GM18502 (cell line): ENCODE measurements at regions not wholly inside any gene's neighbourhood (a gene's known extent, or its start where the extent isn't known, plus 50 kb on each side); places are given as distances from the start of the nearest gene placed in this dataset.

ENCODE experiments used
- ATAC-seq: cut with Tn5 transposase; IDR thresholded peaks from one replicate; pipeline ENCODE4 v1.9.1; 2021; ENCODE audit warnings: mild to moderate bottlenecking; ENCODE audit not compliant: unreplicated experiment, poor library complexity

DNA sequence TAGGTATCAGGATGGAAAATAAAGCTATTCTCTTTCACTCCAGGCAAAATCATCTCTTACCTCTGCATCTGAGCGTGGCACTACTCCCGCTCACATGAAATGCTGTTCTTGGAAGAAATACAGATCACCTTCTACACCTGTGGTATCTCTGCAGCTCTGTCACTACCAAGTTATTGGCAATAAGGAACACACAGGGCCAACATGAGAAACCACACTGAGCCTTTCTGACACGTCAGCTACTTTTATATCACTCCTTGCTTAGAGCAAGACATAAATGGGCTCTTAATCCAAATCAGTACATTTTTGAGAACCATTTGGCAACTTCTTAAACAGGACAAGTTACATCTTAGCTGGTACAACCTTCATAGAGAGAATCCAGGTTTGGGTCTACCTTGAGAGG lies 101.8 kb upstream of the GUCY1A1 start:
- ATAC-seq = no peak

DNA sequence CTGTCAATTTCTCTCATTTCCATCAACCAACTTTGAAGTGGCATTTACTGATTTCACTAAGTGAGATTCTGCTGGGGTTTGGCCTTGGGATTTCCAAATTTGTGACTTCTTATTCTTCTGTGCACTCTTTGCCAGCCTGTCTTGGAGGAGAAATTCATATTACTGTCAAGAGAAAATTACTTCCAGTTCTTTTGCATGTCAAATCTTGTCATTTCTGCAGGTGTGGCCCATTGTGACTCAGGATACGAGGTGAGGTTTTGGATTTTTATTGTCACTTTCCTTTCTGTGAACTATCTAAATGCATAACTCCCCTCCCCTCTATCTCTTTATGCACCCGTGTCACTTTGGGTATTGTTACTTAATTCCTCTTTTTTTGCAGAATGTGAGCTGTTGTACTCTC lies 102.6 kb upstream of the GUCY1A1 start:
- no peak for ATAC-seq

DNA sequence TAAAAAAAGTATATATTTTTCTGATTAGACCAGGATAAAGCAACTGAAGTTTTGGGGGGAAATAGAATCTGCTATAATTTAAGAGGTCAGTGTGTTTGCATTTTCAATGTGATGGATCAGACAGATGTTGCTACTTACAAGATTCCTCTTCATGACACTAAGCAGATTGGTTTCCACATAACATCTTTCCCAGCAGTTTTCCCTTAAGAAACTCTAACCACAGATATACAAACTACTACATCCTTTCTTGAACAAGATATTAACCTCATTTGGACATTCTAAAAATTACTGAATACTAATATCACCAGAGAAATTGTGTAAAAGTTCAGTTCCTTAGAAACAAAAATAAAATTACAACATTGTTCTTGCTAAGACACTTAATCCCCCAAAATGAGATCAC lies 106.7 kb upstream of the GUCY1A1 start:
- no peak for ATAC-seq

DNA sequence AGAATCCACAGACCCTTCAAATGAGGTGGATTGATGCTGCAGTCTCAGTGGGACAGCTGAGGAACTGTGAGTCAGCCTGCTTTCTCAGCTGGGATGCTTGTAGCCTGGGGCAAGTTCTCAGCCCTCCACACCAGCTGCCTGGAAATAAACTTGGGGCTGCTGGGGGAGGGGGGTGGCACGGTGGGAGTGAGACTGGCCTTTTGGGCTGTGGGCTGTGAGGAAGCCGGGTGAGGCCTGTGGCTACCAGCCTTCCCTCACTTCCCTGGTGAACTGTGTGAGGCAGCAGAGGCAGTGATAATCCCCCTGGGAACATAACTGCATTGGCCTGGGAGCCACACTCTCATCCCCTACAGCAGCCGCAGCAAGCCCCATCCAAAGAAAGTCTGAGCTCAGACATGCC lies 114.5 kb upstream of the GUCY1A1 start:
- no peak for ATAC-seq

DNA sequence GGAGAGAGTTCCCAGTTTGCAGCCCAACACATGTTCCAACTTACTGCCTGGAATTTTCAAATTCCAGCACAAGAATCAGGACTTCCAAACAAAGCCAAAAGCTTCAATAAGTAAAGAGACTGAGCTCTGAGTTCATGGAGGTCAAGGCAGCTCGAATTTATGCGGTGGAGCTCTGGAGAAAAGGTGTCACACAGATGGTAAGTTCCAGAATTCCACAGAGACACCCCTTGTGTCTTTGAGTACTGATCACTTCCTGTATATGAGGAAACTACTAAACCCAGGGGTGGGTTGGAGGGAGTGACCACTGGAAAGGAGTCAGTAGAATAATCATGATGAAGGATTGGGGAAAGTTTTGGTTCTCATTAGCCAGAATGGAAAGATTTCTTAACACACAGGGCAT lies 118.5 kb upstream of the GUCY1A1 start:
- ATAC-seq = no peak

DNA sequence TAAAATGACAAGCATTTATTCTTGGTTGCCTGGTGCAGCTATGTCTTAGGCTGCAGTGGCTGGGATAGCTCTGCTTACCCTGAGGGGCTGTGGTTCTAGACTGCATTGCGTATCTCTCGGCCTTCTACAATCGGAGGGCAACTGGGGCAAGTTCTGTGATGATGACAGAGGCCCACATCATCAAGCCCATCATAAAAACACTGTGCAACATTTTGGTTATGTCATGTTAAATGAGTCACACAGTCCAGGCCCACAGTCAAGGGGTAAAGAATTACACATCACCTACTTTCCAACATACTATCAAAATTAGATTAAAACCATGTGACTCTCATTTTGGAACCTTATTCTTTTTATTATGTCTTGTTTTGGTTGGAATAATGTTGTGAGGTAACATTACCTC lies 120.2 kb upstream of the GUCY1A1 start:
- ATAC-seq = no peak

DNA sequence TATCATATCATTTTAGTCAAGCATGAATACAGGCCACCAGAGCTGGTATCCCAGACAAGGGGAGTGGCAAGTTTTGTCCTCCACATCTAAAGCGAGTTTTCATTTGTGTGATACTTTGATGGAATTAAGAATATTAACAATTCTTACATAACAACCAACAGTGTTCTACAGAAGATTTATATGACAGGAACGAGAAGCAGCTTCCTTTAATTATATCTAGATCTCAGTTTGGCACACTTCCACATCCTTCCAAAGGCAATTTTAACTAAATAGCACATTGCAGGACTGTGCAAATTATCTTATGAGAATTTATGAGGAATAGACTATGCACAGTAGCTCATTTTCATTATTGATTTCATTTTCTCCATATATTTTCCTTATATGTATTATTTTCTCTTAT lies 121.2 kb upstream of the GUCY1A1 start:
- no peak for ATAC-seq

DNA sequence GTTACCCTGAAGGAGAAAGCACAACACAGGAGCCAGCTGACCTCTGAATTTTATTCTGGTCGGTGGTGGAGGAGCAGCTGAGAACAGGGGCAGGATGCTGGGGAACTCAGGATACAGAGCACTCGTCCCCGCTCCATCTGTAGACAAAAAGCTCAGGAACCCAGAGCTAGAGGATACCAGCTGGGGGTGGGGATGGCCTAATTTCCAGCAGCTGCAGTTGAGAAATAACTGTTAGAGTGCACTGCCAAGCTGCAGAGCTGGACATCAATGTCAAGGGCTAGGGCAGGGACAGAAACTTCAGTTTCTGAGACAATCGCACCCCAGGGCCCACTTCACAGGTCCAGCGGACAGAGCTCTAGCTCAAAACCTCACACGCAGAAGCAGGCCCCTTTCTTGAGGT lies 122.1 kb upstream of the GUCY1A1 start:
- ATAC-seq = no peak

DNA sequence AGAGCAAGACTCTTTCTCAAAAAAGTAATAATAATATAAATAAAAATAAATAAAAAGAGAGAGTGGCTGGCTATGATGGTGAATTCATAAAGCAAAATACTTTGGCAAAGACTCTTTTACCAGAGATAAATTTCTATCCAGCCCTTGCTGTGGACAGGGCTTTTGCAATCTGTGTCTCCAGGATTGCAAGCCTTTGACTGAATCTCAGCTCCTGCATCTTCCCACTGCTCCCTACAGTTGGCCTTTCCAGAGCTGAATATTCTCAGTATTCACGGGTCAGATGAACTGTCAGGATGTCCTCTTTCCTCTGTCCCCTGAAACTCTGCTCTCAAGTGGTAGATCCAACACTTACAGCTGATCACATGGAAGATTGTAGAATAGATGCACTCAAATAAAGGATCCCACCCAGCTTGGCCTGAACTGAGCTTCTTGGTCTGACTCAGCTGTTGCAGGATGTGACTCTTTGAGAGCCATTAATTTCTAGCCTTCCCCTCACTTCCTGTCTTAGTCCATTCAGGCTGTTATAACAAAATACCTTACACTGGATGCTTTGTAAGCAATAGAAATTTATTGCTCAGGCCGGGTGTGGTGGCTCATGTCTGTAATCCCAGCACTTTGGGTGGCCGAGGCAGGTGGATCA lies 123.4 kb upstream of the GUCY1A1 start:
- peak; percentile 53 for ATAC-seq

DNA sequence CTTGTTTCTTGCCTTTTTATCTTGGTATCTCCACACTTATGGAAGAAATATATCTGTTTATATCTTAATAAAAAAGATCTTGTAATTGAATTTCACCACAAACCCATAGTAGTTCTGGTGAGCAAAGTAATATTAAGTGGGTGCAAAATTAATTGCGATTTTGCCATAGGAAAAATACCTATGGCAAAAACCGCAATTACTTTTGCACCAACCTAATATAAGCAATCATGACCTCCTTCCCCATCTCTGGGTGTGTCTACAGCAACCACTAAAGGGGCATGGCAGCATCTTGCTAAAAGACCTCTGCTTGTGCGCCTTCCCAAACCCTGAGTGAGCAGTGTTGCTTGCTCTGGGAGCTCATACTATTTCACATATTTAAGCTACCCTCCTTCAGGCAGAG lies 124.2 kb upstream of the GUCY1A1 start:
- no peak for ATAC-seq

DNA sequence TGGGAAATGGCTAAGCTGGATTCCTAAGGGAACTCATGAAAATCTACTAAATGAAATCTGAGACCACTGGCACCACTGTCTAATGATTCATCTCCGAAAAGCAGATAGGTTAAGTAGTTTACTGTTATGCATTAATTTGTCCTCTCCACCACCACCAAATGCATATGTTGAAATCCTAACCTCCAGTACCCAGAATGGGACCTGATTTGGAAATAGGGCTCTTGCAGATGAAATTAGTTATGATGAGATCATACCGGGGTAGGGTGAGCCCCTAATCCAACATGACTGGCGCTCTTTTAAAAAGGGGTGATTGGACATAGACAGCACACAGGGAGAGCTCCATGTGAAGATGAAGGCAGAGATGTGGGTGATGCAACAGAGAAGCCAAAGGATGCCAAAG lies 124.9 kb upstream of the GUCY1A1 start:
- no peak for ATAC-seq

DNA sequence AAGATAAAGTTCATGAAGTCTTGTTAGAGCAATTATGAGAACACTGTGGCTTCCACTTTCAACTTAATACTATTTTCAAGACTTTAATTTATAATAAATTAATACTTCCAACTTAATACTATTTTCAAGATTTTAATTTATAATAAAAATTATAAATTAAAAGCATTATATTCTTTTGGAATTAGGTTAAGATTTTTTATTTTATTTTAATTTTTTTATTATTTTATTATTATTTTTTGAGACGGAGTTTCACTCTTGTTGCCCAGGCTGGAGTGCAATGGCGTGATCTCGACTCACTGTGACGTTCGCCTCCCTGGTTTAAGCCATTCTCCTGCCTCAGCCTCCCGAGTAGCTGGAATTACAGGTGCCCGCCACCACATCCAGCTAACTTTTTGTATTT lies 126.0 kb upstream of the GUCY1A1 start:
- no peak for ATAC-seq

DNA sequence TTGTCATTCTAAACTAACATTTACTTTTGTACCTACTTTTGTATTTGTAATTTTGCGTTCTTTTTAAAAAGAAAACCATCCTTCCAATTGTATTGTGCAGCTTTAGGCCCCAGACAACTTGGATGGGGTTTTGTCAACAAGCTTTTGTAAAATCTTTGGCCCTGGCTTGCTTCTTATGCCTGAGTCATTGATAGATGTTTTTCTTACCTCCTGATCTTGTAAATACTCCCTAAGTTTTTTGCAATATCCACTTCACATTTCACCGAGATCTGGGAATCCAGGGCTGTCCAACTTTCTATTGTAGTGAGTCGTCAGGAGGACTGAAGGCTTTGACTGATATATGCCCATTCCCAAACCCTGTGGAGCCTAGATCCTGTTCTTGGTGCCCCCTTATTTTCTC lies 126.9 kb upstream of the GUCY1A1 start:
- no peak for ATAC-seq

DNA sequence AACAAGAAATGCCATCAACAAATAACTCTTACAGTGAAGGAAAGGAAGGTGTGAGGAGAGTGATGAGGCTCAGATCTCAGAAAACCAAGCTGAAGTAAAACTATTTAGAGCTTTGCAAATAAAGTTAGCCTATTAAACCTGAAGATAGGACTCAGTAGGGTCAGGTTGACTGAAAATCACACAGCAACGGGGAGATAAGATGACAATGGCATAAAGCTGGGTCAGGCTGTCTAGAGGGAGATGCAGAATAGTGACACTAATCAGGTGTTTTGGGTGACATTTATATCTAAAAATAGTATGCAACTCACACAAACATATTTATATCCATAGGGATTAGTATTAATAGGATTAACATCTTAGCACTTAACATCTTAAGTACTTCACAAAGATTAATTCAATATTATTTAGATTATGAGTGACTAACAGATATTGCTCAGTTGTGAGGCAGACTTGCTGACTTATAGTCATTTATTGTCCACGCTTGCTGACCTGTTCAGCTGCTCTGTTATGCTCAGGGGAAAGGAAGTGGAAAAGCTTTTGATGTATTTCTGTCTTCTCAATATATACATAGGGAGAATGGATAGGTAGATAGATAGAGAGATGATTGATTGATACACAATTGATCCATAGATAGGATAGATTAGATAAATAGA lies 130.7 kb upstream of the GUCY1A1 start:
- no peak for ATAC-seq

DNA sequence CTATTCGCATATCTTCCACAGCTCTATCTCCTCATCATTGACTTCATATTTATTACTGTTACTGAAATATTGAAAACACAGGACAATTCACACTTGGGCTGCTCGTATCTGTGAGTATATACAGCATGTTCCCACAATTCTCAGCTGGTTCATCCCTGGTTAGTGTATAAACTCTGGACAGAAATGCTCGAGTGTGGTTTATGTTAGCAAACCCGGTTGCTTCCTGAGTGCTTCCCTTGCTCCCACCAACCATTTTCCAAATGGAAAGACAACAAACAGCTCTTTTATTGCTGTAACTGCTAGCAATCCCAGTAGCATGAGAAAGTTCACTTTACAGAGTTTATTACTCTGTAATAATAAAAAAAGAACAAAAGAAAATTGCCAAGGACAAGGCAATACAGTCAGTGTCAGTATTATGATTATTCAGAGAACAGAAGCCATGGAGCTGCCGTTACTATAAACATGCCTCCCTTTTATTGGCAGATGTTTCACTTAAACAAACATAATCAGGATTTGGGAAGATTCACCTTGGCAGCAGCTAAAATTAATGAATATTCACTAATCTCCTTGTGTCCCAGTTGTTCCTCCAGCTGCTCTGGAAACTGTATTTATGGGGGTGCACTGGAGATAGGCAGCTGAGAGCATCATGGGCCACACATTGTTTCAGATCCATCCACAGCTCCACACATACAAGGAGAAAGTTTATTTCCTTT lies 134.1 kb upstream of the GUCY1A1 start:
- ATAC-seq = no peak

DNA sequence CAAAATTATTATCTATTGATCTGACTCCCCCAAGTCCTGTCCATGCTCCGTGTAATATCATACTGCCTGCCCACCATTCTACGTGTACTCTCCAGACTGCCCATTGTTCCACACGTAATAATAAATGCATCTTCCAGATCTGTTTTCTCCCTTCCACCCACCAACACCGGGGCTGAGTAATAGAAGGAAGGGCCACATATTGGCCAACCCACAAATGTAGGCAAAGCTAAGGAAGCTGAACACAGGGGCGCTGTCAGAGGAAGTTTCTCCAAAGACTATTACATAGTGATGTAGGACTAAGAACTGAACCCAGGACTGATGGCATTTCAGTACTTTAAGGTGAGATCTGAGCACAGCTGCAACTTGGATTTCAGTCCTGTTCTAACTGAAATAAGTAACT lies 135.8 kb upstream of the GUCY1A1 start:
- no peak for ATAC-seq

DNA sequence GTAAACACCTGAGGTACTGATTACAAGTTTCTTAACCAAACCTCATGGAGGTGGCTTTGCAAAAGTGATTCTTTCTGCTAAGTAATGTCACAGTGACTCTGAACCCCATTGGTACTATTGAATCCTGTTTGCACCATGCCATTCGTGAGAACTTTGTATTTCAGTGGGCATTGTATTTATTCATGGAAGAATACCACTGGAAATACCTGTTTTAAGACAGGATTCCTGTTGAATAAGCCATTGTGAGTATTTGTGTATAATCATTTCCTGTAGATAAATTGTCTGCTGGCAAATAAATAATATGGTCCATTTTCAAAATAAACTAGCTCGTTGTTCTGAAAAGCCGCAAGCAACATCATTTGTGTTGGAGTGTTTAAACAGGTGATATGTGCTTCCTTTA lies 136.4 kb upstream of the GUCY1A1 start:
- no peak for ATAC-seq

DNA sequence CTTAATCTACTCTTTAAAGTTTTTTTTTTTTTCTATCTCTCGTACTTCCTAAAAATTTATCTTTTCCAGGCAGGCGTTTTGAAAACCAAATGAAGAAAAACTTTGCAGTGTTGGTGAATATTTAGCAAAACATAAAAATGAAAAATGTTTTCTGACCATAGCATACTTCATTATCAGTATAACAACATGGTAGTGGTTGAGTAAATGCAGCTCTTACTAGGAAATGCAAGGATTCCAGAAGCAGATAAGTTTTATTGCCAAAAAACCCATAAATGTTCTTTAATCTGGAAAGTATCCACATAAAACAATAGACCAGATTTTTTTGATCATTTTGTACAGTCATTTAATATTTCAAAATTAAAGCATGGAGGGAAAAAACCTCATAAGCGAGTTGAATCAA lies 136.9 kb upstream of the GUCY1A1 start:
- ATAC-seq = no peak

DNA sequence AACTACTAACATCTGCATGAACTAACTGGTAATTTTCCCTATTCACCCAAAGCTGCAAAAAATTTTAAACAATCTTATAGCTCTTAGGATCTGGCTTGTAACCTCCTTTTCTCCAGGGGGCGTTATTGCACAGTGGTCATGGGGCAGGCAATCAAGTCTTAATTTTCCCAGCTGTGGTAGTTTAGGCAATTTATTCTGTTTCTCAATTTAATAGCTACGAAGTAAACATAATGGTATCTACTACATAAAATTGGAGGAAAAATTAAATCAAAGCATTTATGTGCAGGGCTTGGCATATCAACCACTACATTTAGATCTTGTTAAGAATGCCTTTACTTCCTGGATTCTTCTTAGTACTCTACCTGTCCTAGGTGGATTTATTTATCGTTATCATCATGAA lies 137.4 kb upstream of the GUCY1A1 start:
- no peak for ATAC-seq

DNA sequence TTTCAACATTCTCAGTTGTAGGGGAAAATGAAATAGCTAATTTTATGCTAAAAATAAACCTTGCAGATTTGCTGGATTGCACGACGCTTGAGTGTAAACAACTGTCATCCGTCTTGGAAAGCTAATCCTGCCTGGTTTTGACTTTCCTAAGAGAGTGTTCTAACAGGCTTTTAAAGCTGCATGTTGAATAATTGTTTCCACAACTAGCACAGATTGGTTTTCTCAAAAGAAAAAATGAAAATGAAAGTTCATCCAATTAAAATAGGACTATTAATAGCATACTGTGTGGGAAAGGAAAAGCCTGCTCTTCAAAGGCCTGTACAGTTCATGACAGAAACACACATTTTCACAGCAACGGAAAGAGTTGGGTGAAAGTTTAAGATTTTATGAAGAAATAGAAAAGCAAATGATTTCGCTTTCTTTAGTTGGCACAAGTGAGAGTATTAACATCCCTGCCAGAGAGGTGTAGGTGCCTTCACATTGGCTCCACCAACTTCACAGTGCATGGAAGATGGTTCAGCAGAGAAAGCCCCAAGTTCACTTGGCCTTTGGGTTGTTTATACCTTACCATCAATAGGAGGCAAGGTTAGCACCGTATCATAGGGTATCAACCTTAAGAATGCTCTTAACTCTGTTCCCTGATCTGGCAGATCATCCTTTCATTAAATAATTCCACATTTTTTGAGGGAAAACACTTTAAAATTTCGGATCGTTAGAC lies 140.0 kb upstream of the GUCY1A1 start:
- no peak for ATAC-seq

DNA sequence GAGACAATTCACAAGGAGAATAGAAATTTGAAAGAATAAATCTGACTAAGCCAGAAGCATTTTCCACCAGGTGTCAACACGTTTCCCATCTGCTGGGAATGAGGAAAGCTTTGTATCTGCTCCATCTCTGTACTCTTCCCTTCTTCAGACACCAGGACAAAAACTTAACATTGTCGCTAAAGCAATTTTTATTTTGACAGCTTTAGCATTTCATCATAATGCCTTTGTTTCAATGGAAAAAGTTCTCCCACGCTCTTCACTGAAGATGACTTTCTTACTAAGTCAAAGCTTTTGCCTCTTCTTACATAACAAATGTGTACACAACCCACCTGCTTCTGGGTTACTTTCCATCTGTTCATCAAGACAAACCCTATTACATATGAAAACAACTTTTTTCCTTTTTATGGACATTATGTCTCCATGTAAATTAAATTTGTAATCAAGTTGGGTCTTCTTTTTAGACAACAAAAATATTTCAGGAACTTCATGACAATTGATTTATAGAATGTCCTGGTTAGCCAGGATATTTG lies 141.7 kb upstream of the GUCY1A1 start:
- ATAC-seq = no peak
